H9 (cell line): ENCODE measurements at regions not wholly inside any gene's neighbourhood (a gene's known extent, or its start where the extent isn't known, plus 50 kb on each side); places are given as distances from the start of the nearest gene placed in this dataset.

Experiments used
- DNase-seq: peaks from one replicate; pipeline ENCODE4 v3.0.0-alpha.2; 2017
- H2AFZ ChIP-seq: one replicate; pipeline ENCODE4 v1.6.1; 2013; ENCODE audit warnings: mild to moderate bottlenecking, low read length, control low read depth, moderate library complexity
- H2AK5ac ChIP-seq: 2 replicates; pipeline ENCODE4 v1.6.1; 2013; ENCODE audit warnings: low read length, control low read depth, mixed read lengths; ENCODE audit not compliant: insufficient read length
- H2BK120ac ChIP-seq: one replicate; pipeline ENCODE4 v1.6.1; 2013; ENCODE audit warnings: low read depth, mild to moderate bottlenecking, low read length, control low read depth, inconsistent platforms; ENCODE audit not compliant: poor library complexity, severe bottlenecking
- H2BK12ac ChIP-seq: 2 replicates; pipeline ENCODE4 v1.6.1; 2013; ENCODE audit warnings: low read length, control low read depth, mixed read lengths, low read depth; ENCODE audit not compliant: insufficient read length
- H2BK15ac ChIP-seq: 2 replicates; pipeline ENCODE4 v1.6.1; 2013; ENCODE audit warnings: low read depth, low read length, control low read depth
- H2BK20ac ChIP-seq: one replicate; pipeline ENCODE4 v1.6.1; 2013; ENCODE audit warnings: low read depth, mild to moderate bottlenecking, low read length, control low read depth, inconsistent platforms; ENCODE audit not compliant: poor library complexity, severe bottlenecking
- H2BK5ac ChIP-seq: 2 replicates; pipeline ENCODE4 v1.6.1; 2013; ENCODE audit warnings: low read length, control low read depth, mixed read lengths; ENCODE audit not compliant: insufficient read length
- H3K14ac ChIP-seq: 2 replicates; pipeline ENCODE4 v1.6.1; 2013; ENCODE audit warnings: low read length, control low read depth; ENCODE audit not compliant: insufficient read depth
- H3K18ac ChIP-seq: 2 replicates; pipeline ENCODE4 v1.6.1; 2013; ENCODE audit warnings: low read depth, mild to moderate bottlenecking, mixed read lengths, low read length, control low read depth; ENCODE audit not compliant: insufficient read length
- H3K23ac ChIP-seq: 2 replicates; pipeline ENCODE4 v1.6.1; 2013; ENCODE audit warnings: low read length, control low read depth, mixed read lengths, low read depth; ENCODE audit not compliant: insufficient read length
- H3K23me2 ChIP-seq: 2 replicates; pipeline ENCODE4 v1.6.1; 2013; ENCODE audit warnings: low read depth, mild to moderate bottlenecking, mixed read lengths, low read length, control low read depth; ENCODE audit not compliant: insufficient read length, poor library complexity, severe bottlenecking
- H3K27ac ChIP-seq: 2 replicates; pipeline ENCODE4 v1.5.1; 2013; ENCODE audit warnings: low read length, control low read depth, mixed read lengths, low read depth; ENCODE audit not compliant: insufficient read length
- H3K27me3 ChIP-seq: 2 replicates; pipeline ENCODE4 v1.6.1; 2013; ENCODE audit warnings: low read length, control low read depth, inconsistent platforms; ENCODE audit not compliant: insufficient read depth
- H3K4ac ChIP-seq: 2 replicates; pipeline ENCODE4 v1.6.1; 2013; ENCODE audit warnings: low read depth, mild to moderate bottlenecking, control low read depth, inconsistent platforms, low read length, moderate library complexity
- H3K4me1 ChIP-seq: 2 replicates; pipeline ENCODE4 v1.6.1; 2013; ENCODE audit warnings: low read length, control low read depth, inconsistent platforms; ENCODE audit not compliant: insufficient read depth
- H3K4me2 ChIP-seq: 2 replicates; pipeline ENCODE4 v1.6.1; 2013; ENCODE audit warnings: low read length, control low read depth, mixed read lengths; ENCODE audit not compliant: insufficient read length, insufficient read depth
- H3K56ac ChIP-seq: 2 replicates; pipeline ENCODE4 v1.6.1; 2013; ENCODE audit warnings: low read depth, mild to moderate bottlenecking, mixed read lengths, low read length, control low read depth; ENCODE audit not compliant: insufficient read length
- H3K79me1 ChIP-seq: 2 replicates; pipeline ENCODE4 v1.6.1; 2013; ENCODE audit warnings: low read depth, mild to moderate bottlenecking, moderate library complexity, low read length, control low read depth, inconsistent platforms; ENCODE audit not compliant: insufficient read depth, poor library complexity, severe bottlenecking
- H3K79me2 ChIP-seq: 2 replicates; pipeline ENCODE4 v1.6.1; 2013; ENCODE audit warnings: low read length, control low read depth, inconsistent platforms; ENCODE audit not compliant: insufficient read depth
- H3K9ac ChIP-seq: 2 replicates; pipeline ENCODE4 v1.6.1; 2013; ENCODE audit warnings: low read length, control low read depth, mixed read lengths; ENCODE audit not compliant: insufficient read length; ENCODE audit errors: extremely low read depth
- H3K9me3 ChIP-seq: one replicate; pipeline ENCODE4 v1.6.1; 2013; ENCODE audit warnings: low read depth, low read length, inconsistent platforms; ENCODE audit not compliant: control insufficient read depth
- H3T11ph ChIP-seq: one replicate; pipeline ENCODE4 v1.6.1; 2013; ENCODE audit warnings: mild to moderate bottlenecking, low read length, control low read depth, inconsistent platforms
- H4K20me1 ChIP-seq: one replicate; pipeline ENCODE4 v1.6.1; 2013; ENCODE audit not compliant: control insufficient read depth, insufficient read length, insufficient read depth
- H4K5ac ChIP-seq: 2 replicates; pipeline ENCODE4 v1.6.1; 2013; ENCODE audit warnings: low read depth, mild to moderate bottlenecking, mixed read lengths, low read length, control low read depth; ENCODE audit not compliant: insufficient read length
- H4K8ac ChIP-seq: replicated peaks from 2 replicates; pipeline ENCODE4 v1.6.1; 2013; ENCODE audit warnings: low read length, control low read depth, mixed read lengths, low read depth; ENCODE audit not compliant: insufficient read length
- H4K91ac ChIP-seq: 2 replicates; pipeline ENCODE4 v1.6.1; 2013; ENCODE audit warnings: low read depth, mild to moderate bottlenecking, moderate library complexity, mixed read lengths, low read length, control low read depth; ENCODE audit not compliant: insufficient read length
- H3K27ac Mint-ChIP-seq, 3 experiments: 2 replicates in 2 of 3; 3 replicates in 1 of 3; pipeline ENCODE4 v1.8.0; 2020 to 2021; ENCODE audit warnings: mixed read lengths in 3 of 3, mild to moderate bottlenecking in 1 of 3, moderate library complexity in 1 of 3
- H3K27me3 Mint-ChIP-seq: 2 replicates; pipeline ENCODE4 v1.8.0; 2021; ENCODE audit warnings: low read depth, mild to moderate bottlenecking, moderate library complexity, mixed read lengths
- H3K36me3 Mint-ChIP-seq, 3 experiments: 2 replicates in 2 of 3; 3 replicates in 1 of 3; pipeline ENCODE4 v1.8.0; 2020 to 2021; ENCODE audit warnings: low read depth in 3 of 3, mixed read lengths in 3 of 3; ENCODE audit not compliant: insufficient read depth in 1 of 3
- H3K4me1 Mint-ChIP-seq, 2 experiments: 2 replicates each; pipeline ENCODE4 v1.8.0; 2020; ENCODE audit warnings: mixed read lengths in 2 of 2
- H3K4me3 Mint-ChIP-seq, 2 experiments: 2 replicates in 1 of 2; 3 replicates in 1 of 2; pipeline ENCODE4 v1.8.0; 2020 to 2021; ENCODE audit warnings: mild to moderate bottlenecking in 2 of 2, mixed read lengths in 2 of 2, moderate library complexity in 1 of 2
- H3K9me3 Mint-ChIP-seq, 2 experiments: 2 replicates in 1 of 2; 3 replicates in 1 of 2; pipeline ENCODE4 v1.8.0; 2020; ENCODE audit warnings: mild to moderate bottlenecking in 2 of 2, mixed read lengths in 2 of 2, moderate library complexity in 1 of 2
- WGBS: extraction: QIAGEN DNeasy Blood & Tissue Kit; methylation state at CpG from one replicate; pipeline ENCODE4 v1.1.7; 2013; ENCODE audit warnings: missing lambda C conversion rate, low lambda C conversion rate, mixed read lengths; ENCODE audit not compliant: insufficient read length; ENCODE audit errors: extremely low coverage; 5-methylcytosine and 5-hydroxymethylcytosine counted together
- TF ChIP-seq, protein P1 (sequence below): fragments of 200-600 bp; sonication (generic); conservative IDR thresholded peaks from 3 replicates; pipeline ENCODE4 v1.8.0; 2021; ENCODE audit warnings: antibody characterized with exemption, mild to moderate bottlenecking

- Histone ChIP-seq H3K14ac (no peak overlapping the region), H3K27ac (no peak overlapping the region), H2BK120ac (no peak overlapping the region), H3K4me1 (no peaks in the 10 kb centered on the region), H3K27me3 (no peaks in the 10 kb centered on the region), H4K91ac (no peak overlapping the region), H3K9ac (no peak overlapping the region), H3K18ac (no peak overlapping the region), H3K23ac (no peak overlapping the region), H2BK20ac (no peak overlapping the region), H2BK12ac (no peak overlapping the region), H2AFZ (no peak overlapping the region), H3T11ph (no peak overlapping the region), H3K23me2 (no peaks in the 10 kb centered on the region), H3K9me3 (no peaks in the 10 kb centered on the region), H2AK5ac (no peak overlapping the region), H4K20me1 (no peaks in the 10 kb centered on the region), H4K8ac (no peak overlapping the region), H3K56ac (no peak overlapping the region), H2BK5ac (no peak overlapping the region), H2BK15ac (no peak overlapping the region), H4K5ac (no peak overlapping the region), H3K79me1 (no peaks in the 10 kb centered on the region), H3K4ac (no peak overlapping the region), H3K4me2 (no peak overlapping the region), H3K79me2 (no peaks in the 10 kb centered on the region)
- H3K27me3 Mint-ChIP-seq = no peaks in the 10 kb centered on the region
- no peak overlapping the region for H3K27ac Mint-ChIP-seq
- peaks cover 4 to 5% of the 10 kb centered on the region in 2 experiments; a peak in 1 of 4 replicates for H3K4me1 Mint-ChIP-seq
- TF ChIP-seq, protein P1, sequence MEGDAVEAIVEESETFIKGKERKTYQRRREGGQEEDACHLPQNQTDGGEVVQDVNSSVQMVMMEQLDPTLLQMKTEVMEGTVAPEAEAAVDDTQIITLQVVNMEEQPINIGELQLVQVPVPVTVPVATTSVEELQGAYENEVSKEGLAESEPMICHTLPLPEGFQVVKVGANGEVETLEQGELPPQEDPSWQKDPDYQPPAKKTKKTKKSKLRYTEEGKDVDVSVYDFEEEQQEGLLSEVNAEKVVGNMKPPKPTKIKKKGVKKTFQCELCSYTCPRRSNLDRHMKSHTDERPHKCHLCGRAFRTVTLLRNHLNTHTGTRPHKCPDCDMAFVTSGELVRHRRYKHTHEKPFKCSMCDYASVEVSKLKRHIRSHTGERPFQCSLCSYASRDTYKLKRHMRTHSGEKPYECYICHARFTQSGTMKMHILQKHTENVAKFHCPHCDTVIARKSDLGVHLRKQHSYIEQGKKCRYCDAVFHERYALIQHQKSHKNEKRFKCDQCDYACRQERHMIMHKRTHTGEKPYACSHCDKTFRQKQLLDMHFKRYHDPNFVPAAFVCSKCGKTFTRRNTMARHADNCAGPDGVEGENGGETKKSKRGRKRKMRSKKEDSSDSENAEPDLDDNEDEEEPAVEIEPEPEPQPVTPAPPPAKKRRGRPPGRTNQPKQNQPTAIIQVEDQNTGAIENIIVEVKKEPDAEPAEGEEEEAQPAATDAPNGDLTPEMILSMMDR = peak; percentile 84
- H3K9me3 Mint-ChIP-seq = no peaks in the 10 kb centered on the region
- peak; percentile 69 for DNase-seq
- no peak overlapping the region for H3K4me3 Mint-ChIP-seq
- no CpG with 5 or more reads among the region's 2 CpGs for WGBS
- no peaks in the 10 kb centered on the region for H3K36me3 Mint-ChIP-seq
Measured at GRCh38 chr14:86035882-86036281, 505.9 kb downstream of the FLRT2 start.
